HEK293T (cell line): ENCODE measurements at regions not wholly inside any gene's neighbourhood (a gene's known extent, or its start where the extent isn't known, plus 50 kb on each side); places are given as distances from the start of the nearest gene placed in this dataset.

Source experiments
- FOXK2 ChIP-seq: fragments of 450-650 bp; IDR thresholded peaks from 2 replicates; pipeline ENCODE4 v1.6.1; 2016; ENCODE audit warnings: mild to moderate bottlenecking
- L3MBTL2 ChIP-seq: fragments of 450-650 bp; conservative IDR thresholded peaks from 2 replicates; pipeline ENCODE4 v1.6.1; 2016; ENCODE audit warnings: mild to moderate bottlenecking

DNA sequence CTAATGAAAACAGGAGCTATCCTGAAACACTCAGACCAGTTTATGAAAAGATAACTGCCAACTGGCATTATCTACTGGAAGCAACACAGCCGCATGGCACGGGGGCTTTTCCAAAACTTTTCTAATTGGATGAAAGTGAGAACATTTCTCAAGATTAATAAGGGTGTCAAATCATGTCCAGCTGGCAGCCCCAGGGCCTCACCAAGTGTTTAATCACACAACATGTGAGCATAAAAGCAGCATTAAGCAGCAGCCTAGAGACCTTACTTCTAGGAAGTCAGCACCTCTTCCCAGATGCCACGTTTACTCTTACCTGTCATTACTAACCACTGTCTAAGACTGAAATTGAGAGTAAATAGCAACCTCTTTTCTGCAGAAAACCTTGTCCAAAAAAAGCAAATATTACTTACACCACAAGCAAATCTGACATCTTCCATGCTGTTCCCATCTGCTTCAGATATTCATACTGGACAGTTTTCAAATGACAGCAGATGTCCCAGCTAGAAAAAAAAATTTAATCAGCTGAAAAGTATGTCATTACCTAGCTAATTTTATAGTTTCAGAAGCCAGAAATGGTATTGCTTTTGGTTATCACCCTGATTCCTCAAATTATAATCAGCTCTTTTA is 341.5 kb upstream of the ZP4 start:
- TF ChIP-seq FOXK2, result no peak
- TF ChIP-seq L3MBTL2, result no peak
